H1 (cell line): ENCODE measurements at regions not wholly inside any gene's neighbourhood (a gene's known extent, or its start where the extent isn't known, plus 50 kb on each side); places are given as distances from the start of the nearest gene placed in this dataset.

Source experiments
- BACH1 ChIP-seq: IDR thresholded peaks from 2 replicates; pipeline ENCODE4 v1.6.1; 2012; ENCODE audit warnings: low read length, improper control_type of control experiment
- BCL11A ChIP-seq, 2 experiments: IDR thresholded peaks; one replicate each; pipeline ENCODE4 v1.6.1; 2011; ENCODE audit warnings: low read depth in 2 of 2, low read length in 2 of 2, mild to moderate bottlenecking in 2 of 2
- MAFK ChIP-seq: IDR thresholded peaks from 2 replicates; pipeline ENCODE4 v1.6.1; 2012; ENCODE audit warnings: low read depth, mild to moderate bottlenecking, improper control_type of control experiment, low read length
- NANOG ChIP-seq: IDR thresholded peaks from 2 replicates; pipeline ENCODE4 v1.6.1; 2011; ENCODE audit warnings: low read length, low read depth, mild to moderate bottlenecking, inconsistent platforms; ENCODE audit not compliant: insufficient read depth, poor library complexity, severe bottlenecking
- SAP30 ChIP-seq: fragments of 300-600 bp; sonication (generic); IDR thresholded peaks from 2 replicates; pipeline ENCODE4 v1.7.1; 2012; ENCODE audit warnings: low read length, moderate library complexity, mild to moderate bottlenecking, inconsistent platforms; ENCODE audit not compliant: insufficient read depth, insufficient replicate concordance
- TBP ChIP-seq: IDR thresholded peaks from 2 replicates; pipeline ENCODE4 v1.6.1; 2011; ENCODE audit warnings: low read depth, low read length, improper control_type of control experiment
- TF ChIP-seq, protein P1 (sequence below): fragments of 300-600 bp; sonication (generic); IDR thresholded peaks from 2 replicates; pipeline ENCODE4 v1.7.1; 2012; ENCODE audit warnings: low read length, moderate library complexity, mild to moderate bottlenecking, inconsistent platforms; ENCODE audit not compliant: insufficient replicate concordance

DNA sequence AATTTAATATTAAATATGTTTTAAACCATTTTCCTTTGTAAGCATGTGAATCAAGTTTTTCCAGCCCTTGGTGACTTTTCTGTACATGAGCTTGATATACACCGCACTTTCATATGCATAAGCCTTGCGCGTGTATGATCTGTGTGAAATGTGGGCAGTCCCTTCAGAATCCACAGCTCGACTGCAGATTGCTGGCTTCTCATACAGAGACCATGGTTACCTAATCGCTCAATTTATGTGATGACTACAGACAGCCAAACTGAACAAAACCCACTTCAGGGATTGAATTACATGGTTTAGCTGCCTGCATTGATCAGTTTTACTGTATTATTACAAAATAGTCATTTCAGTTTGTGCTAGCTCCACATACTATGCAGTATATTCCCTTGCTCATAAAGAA lies 212.3 kb upstream of the NECTIN3 start (continued):
- TF ChIP-seq, protein P1, sequence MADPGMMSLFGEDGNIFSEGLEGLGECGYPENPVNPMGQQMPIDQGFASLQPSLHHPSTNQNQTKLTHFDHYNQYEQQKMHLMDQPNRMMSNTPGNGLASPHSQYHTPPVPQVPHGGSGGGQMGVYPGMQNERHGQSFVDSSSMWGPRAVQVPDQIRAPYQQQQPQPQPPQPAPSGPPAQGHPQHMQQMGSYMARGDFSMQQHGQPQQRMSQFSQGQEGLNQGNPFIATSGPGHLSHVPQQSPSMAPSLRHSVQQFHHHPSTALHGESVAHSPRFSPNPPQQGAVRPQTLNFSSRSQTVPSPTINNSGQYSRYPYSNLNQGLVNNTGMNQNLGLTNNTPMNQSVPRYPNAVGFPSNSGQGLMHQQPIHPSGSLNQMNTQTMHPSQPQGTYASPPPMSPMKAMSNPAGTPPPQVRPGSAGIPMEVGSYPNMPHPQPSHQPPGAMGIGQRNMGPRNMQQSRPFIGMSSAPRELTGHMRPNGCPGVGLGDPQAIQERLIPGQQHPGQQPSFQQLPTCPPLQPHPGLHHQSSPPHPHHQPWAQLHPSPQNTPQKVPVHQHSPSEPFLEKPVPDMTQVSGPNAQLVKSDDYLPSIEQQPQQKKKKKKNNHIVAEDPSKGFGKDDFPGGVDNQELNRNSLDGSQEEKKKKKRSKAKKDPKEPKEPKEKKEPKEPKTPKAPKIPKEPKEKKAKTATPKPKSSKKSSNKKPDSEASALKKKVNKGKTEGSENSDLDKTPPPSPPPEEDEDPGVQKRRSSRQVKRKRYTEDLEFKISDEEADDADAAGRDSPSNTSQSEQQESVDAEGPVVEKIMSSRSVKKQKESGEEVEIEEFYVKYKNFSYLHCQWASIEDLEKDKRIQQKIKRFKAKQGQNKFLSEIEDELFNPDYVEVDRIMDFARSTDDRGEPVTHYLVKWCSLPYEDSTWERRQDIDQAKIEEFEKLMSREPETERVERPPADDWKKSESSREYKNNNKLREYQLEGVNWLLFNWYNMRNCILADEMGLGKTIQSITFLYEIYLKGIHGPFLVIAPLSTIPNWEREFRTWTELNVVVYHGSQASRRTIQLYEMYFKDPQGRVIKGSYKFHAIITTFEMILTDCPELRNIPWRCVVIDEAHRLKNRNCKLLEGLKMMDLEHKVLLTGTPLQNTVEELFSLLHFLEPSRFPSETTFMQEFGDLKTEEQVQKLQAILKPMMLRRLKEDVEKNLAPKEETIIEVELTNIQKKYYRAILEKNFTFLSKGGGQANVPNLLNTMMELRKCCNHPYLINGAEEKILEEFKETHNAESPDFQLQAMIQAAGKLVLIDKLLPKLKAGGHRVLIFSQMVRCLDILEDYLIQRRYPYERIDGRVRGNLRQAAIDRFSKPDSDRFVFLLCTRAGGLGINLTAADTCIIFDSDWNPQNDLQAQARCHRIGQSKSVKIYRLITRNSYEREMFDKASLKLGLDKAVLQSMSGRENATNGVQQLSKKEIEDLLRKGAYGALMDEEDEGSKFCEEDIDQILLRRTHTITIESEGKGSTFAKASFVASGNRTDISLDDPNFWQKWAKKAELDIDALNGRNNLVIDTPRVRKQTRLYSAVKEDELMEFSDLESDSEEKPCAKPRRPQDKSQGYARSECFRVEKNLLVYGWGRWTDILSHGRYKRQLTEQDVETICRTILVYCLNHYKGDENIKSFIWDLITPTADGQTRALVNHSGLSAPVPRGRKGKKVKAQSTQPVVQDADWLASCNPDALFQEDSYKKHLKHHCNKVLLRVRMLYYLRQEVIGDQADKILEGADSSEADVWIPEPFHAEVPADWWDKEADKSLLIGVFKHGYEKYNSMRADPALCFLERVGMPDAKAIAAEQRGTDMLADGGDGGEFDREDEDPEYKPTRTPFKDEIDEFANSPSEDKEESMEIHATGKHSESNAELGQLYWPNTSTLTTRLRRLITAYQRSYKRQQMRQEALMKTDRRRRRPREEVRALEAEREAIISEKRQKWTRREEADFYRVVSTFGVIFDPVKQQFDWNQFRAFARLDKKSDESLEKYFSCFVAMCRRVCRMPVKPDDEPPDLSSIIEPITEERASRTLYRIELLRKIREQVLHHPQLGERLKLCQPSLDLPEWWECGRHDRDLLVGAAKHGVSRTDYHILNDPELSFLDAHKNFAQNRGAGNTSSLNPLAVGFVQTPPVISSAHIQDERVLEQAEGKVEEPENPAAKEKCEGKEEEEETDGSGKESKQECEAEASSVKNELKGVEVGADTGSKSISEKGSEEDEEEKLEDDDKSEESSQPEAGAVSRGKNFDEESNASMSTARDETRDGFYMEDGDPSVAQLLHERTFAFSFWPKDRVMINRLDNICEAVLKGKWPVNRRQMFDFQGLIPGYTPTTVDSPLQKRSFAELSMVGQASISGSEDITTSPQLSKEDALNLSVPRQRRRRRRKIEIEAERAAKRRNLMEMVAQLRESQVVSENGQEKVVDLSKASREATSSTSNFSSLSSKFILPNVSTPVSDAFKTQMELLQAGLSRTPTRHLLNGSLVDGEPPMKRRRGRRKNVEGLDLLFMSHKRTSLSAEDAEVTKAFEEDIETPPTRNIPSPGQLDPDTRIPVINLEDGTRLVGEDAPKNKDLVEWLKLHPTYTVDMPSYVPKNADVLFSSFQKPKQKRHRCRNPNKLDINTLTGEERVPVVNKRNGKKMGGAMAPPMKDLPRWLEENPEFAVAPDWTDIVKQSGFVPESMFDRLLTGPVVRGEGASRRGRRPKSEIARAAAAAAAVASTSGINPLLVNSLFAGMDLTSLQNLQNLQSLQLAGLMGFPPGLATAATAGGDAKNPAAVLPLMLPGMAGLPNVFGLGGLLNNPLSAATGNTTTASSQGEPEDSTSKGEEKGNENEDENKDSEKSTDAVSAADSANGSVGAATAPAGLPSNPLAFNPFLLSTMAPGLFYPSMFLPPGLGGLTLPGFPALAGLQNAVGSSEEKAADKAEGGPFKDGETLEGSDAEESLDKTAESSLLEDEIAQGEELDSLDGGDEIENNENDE: no peak
- TF ChIP-seq SAP30 (no peak), MAFK (no peak), NANOG (no peak), BCL11A (IDR thresholded peaks at IDR 0.05; ENCODE audit: low read depth in 2 of 2, low read length in 2 of 2) (no peak), BACH1 (no peak), TBP (no peak)
